GM21515 (cell line): ENCODE measurements at regions not wholly inside any gene's neighbourhood (a gene's known extent, or its start where the extent isn't known, plus 50 kb on each side); places are given as distances from the start of the nearest gene placed in this dataset.

Source experiments
- ATAC-seq: cut with Tn5 transposase; IDR thresholded peaks from one replicate; pipeline ENCODE4 v1.9.1; 2021; ENCODE audit not compliant: unreplicated experiment

GRCh38 chr20:6953611-6954010 lies 186.1 kb downstream of the BMP2 start:
- ATAC-seq: no peak

GRCh38 chr20:6954219-6954618 lies 186.7 kb downstream of the BMP2 start:
- no peak for ATAC-seq

- ATAC-seq: no peak
Measured at GRCh38 chr20:6956056-6956455, 188.6 kb downstream of the BMP2 start.

- no peak for ATAC-seq
Measured at GRCh38 chr20:6956574-6956973, 189.1 kb downstream of the BMP2 start.

GRCh38 chr20:6959900-6960312 lies 192.4 kb downstream of the BMP2 start:
- no peak for ATAC-seq

- no peak for ATAC-seq
Measured at GRCh38 chr20:6966721-6967120, 199.2 kb downstream of the BMP2 start.

GRCh38 chr20:6974838-6975237 lies 207.4 kb downstream of the BMP2 start:
- no peak for ATAC-seq

GRCh38 chr20:6975311-6975710 lies 207.8 kb downstream of the BMP2 start:
- no peak for ATAC-seq

GRCh38 chr20:6976106-6976900 lies 208.8 kb downstream of the BMP2 start:
- ATAC-seq: no peak

GRCh38 chr20:6979621-6980020 lies 212.1 kb downstream of the BMP2 start:
- ATAC-seq: no peak

GRCh38 chr20:6993011-6993410 lies 225.5 kb downstream of the BMP2 start:
- no peak for ATAC-seq

- no peak for ATAC-seq
Measured at GRCh38 chr20:6993511-6993910, 226.0 kb downstream of the BMP2 start.

GRCh38 chr20:6994452-6994851 lies 227.0 kb downstream of the BMP2 start:
- ATAC-seq: no peak

GRCh38 chr20:6998909-6999308 lies 231.4 kb downstream of the BMP2 start:
- ATAC-seq: no peak

- ATAC-seq: no peak
Measured at GRCh38 chr20:6999381-6999780, 231.9 kb downstream of the BMP2 start.

- no peak for ATAC-seq
Measured at GRCh38 chr20:7003598-7003997, 236.1 kb downstream of the BMP2 start.

- no peak for ATAC-seq
Measured at GRCh38 chr20:7004801-7005200, 237.3 kb downstream of the BMP2 start.

GRCh38 chr20:7010527-7010926 lies 243.0 kb downstream of the BMP2 start:
- ATAC-seq: no peak

- no peak for ATAC-seq
Measured at GRCh38 chr20:7015257-7015656, 247.8 kb downstream of the BMP2 start.

GRCh38 chr20:7022597-7022996 lies 255.1 kb downstream of the BMP2 start:
- no peak for ATAC-seq

- ATAC-seq: no peak
Measured at GRCh38 chr20:7025635-7026034, 258.1 kb downstream of the BMP2 start.

- ATAC-seq: no peak
Measured at GRCh38 chr20:7029019-7029418, 261.5 kb downstream of the BMP2 start.

GRCh38 chr20:7031222-7031621 lies 263.7 kb downstream of the BMP2 start:
- ATAC-seq: no peak
